Activated CD4-positive, alpha-beta T cell treated with anti-CD3 and anti-CD28 coated beads for 36 hours (primary cell): ENCODE measurements at regions not wholly inside any gene's neighbourhood (a gene's known extent, or its start where the extent isn't known, plus 50 kb on each side); places are given as distances from the start of the nearest gene placed in this dataset.

Experiments used
- ATAC-seq: fragments of 200-7000 bp; cut with Tn5 transposase; one replicate; pipeline ENCODE4 v1.10.0; 2021; ENCODE audit warnings: mild to moderate bottlenecking, moderate library complexity
- CTCF ChIA-PET: fragments of 350-600 bp; sonication (Branson Sonifier 250); formaldehyde crosslinking; loops from one replicate; lab custom pipeline; 2021; ENCODE audit warnings: antibody characterized with exemption; lab: Charles Lee
- POLR2A ChIA-PET: fragments of 350-600 bp; sonication (Branson Sonifier 250); formaldehyde crosslinking; loops from one replicate; lab custom pipeline; 2021; ENCODE audit warnings: antibody characterized with exemption, inconsistent platforms; lab: Charles Lee
- DNase-seq: peaks from one replicate; pipeline ENCODE4 v3.0.0-alpha.2; 2020
- H3K27ac Mint-ChIP-seq: one replicate; pipeline ENCODE4 v1.8.0; 2021; ENCODE audit warnings: mixed read lengths
- H3K27me3 Mint-ChIP-seq: one replicate; pipeline ENCODE4 v1.8.0; 2021; ENCODE audit warnings: mixed read lengths
- H3K36me3 Mint-ChIP-seq: one replicate; pipeline ENCODE4 v1.8.0; 2021; ENCODE audit warnings: low read depth, mixed read lengths
- H3K4me1 Mint-ChIP-seq: one replicate; pipeline ENCODE4 v1.8.0; 2021; ENCODE audit warnings: mixed read lengths
- H3K4me3 Mint-ChIP-seq: one replicate; pipeline ENCODE4 v1.8.0; 2021; ENCODE audit warnings: mild to moderate bottlenecking, moderate library complexity, mixed read lengths
- H3K9me3 Mint-ChIP-seq: one replicate; pipeline ENCODE4 v1.8.0; 2021; ENCODE audit warnings: low read depth, mixed read lengths
- intact Hi-C, 2 experiments: fragments of 100-400 bp; cut with DNase I in 1 of 2; cut with micrococcal nuclease in 1 of 2; formaldehyde crosslinking; loops; one replicate each; pipeline versions ENCODE4 v1.14.2 to v1.15.1; 2022 to 2024; cut with DNase I, micrococcal nuclease

DNA sequence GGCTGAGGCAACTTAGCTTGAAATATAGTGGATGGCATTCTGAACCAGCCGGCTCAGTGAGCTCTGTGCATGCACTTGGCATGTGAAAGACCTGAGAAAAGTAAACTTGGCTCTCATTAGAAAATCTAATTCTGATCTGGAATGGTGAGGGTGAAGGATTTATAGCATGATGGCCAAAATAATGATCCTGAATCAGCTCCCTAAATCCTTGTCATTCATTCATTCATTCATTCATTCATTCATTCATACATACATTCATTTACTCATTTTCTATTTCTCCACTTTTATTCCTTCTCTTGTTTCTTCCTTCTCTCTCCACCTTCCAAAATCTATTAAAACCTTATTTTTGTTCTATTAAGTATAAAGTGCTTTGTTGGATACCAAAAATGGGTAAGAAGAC is 681.1 kb downstream of the DHX35 start:
- Mint-ChIP-seq H3K4me3 (no peak overlapping the region), H3K36me3 (no peaks in the 10 kb centered on the region), H3K27ac (no peak overlapping the region), H3K27me3 (no peaks in the 10 kb centered on the region), H3K4me1 (no peaks in the 10 kb centered on the region), H3K9me3 (no peaks in the 10 kb centered on the region)
- ChIA-PET CTCF (no interaction called here), POLR2A (no interaction called here)
- no peak for DNase-seq
- ATAC-seq, result no peak
- intact Hi-C loops, result no loop called here

GRCh38 chr20:39641423-39641822 is 679.3 kb downstream of the DHX35 start:
- Mint-ChIP-seq H3K4me3 (no peak overlapping the region), H3K36me3 (no peaks in the 10 kb centered on the region), H3K9me3 (no peaks in the 10 kb centered on the region), H3K4me1 (no peaks in the 10 kb centered on the region), H3K27me3 (peaks cover 2% of the 10 kb centered on the region), H3K27ac (no peak overlapping the region)
- DNase-seq, result no peak
- CTCF ChIA-PET, result no interaction called here
- ATAC-seq, result no peak
- intact Hi-C loops, result no loop called here
- POLR2A ChIA-PET, result no interaction called here

GRCh38 chr20:39640147-39640546 is 678.0 kb downstream of the DHX35 start:
- Mint-ChIP-seq H3K4me1 (no peaks in the 10 kb centered on the region), H3K27me3 (peaks cover 2% of the 10 kb centered on the region), H3K9me3 (no peaks in the 10 kb centered on the region), H3K36me3 (no peaks in the 10 kb centered on the region), H3K4me3 (no peak overlapping the region), H3K27ac (no peak overlapping the region)
- POLR2A ChIA-PET, result no interaction called here
- intact Hi-C loops, result no loop called here
- CTCF ChIA-PET, result no interaction called here
- no peak for DNase-seq
- ATAC-seq, result no peak

- ChIA-PET CTCF (no interaction called here), POLR2A (no interaction called here)
- Mint-ChIP-seq H3K27ac (no peak overlapping the region), H3K9me3 (no peaks in the 10 kb centered on the region), H3K4me1 (no peaks in the 10 kb centered on the region), H3K27me3 (peaks cover 2% of the 10 kb centered on the region), H3K4me3 (no peak overlapping the region), H3K36me3 (no peaks in the 10 kb centered on the region)
- intact Hi-C loops, result no loop called here
- DNase-seq (no peak), ATAC-seq (no peak)
Observed at GRCh38 chr20:39638731-39639130, 676.6 kb downstream of the DHX35 start.

GRCh38 chr20:39633689-39634088 is 671.5 kb downstream of the DHX35 start:
- no peak overlapping the region for H3K4me3 Mint-ChIP-seq
- H3K36me3 Mint-ChIP-seq, result no peaks in the 10 kb centered on the region
- CTCF ChIA-PET, result no interaction called here

GRCh38 chr20:39632757-39633156 is 670.6 kb downstream of the DHX35 start:
- ATAC-seq (no peak), DNase-seq (no peak)
- CTCF ChIA-PET, result no interaction called here
- Mint-ChIP-seq H3K27me3 (peaks cover 4% of the 10 kb centered on the region), H3K4me1 (no peaks in the 10 kb centered on the region), H3K27ac (no peak overlapping the region), H3K36me3 (no peaks in the 10 kb centered on the region), H3K9me3 (no peaks in the 10 kb centered on the region), H3K4me3 (no peak overlapping the region)
- intact Hi-C loops, result no loop called here
- POLR2A ChIA-PET, result no interaction called here

More at GRCh38 chr20:39633689-39634088, 671.5 kb downstream of the DHX35 start:
- POLR2A ChIA-PET, result no interaction called here
- Mint-ChIP-seq H3K4me1 (no peaks in the 10 kb centered on the region), H3K27ac (no peak overlapping the region), H3K9me3 (no peaks in the 10 kb centered on the region), H3K27me3 (peaks cover 4% of the 10 kb centered on the region)
- no peak for ATAC-seq
- intact Hi-C loops, result no loop called here
- DNase-seq, result no peak

DNA sequence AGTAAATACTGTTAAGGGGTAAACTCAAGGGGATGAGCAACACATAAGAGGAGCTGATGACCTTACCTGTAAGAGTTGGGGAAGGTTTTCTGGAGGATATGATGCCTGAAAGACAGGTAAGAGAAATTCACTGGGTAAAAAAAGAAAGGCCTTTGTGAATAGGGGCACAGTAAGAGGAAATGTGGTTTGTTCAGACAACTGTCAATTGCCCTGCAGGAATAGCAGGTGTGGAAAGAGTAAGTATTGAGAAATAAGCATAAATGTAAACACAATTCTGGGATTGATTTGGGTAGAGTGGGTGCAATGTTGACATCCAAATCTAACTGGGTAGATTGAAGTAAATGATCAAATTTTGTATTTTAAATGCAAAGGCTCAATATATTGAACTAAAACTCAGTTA is 670.0 kb downstream of the DHX35 start:
- ChIA-PET POLR2A (no interaction called here), CTCF (no interaction called here)
- intact Hi-C loops, result no loop called here
- ATAC-seq, result no peak
- H3K27me3 Mint-ChIP-seq, result peaks cover 2% of the 10 kb centered on the region
- no peaks in the 10 kb centered on the region for H3K36me3 Mint-ChIP-seq
- H3K27ac Mint-ChIP-seq, result no peak overlapping the region
- H3K4me3 Mint-ChIP-seq, result no peak overlapping the region
- no peaks in the 10 kb centered on the region for H3K9me3 Mint-ChIP-seq
- H3K4me1 Mint-ChIP-seq, result no peaks in the 10 kb centered on the region
- DNase-seq, result no peak

DNA sequence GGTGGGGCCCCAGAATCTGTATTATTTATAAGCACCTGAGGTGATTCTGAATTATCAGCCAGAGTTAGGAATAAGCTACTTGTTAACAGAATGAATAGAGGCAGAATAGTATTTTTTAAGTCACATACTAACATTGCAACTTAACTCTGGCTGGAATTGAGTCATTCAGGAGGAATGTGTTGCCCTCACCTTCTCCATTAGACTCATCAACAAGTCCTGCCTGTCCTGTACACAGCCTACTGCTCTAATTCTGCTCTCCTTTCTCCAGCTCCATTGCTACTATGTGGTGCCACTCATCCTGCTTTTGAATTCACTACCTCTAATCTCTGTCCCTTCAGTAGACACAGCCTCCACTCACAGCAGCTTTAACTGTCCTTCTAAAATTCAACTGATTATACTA is 669.4 kb downstream of the DHX35 start:
- no peak overlapping the region for H3K4me3 Mint-ChIP-seq
- no peak for DNase-seq
- intact Hi-C loops, result no loop called here
- H3K36me3 Mint-ChIP-seq, result no peaks in the 10 kb centered on the region
- ATAC-seq, result no peak
- H3K4me1 Mint-ChIP-seq, result no peaks in the 10 kb centered on the region
- no peaks in the 10 kb centered on the region for H3K9me3 Mint-ChIP-seq
- no peak overlapping the region for H3K27ac Mint-ChIP-seq
- POLR2A ChIA-PET, result no interaction called here
- CTCF ChIA-PET, result no interaction called here
- peaks cover 2% of the 10 kb centered on the region for H3K27me3 Mint-ChIP-seq

- Mint-ChIP-seq H3K27me3 (peaks cover 4% of the 10 kb centered on the region), H3K36me3 (no peaks in the 10 kb centered on the region), H3K9me3 (no peaks in the 10 kb centered on the region), H3K27ac (no peak overlapping the region), H3K4me3 (no peak overlapping the region), H3K4me1 (no peaks in the 10 kb centered on the region)
- ChIA-PET POLR2A (no interaction called here), CTCF (no interaction called here)
- ATAC-seq (no peak), DNase-seq (no peak)
- intact Hi-C loops, result no loop called here
Observed at GRCh38 chr20:39630215-39630908, 668.2 kb downstream of the DHX35 start.

DNA sequence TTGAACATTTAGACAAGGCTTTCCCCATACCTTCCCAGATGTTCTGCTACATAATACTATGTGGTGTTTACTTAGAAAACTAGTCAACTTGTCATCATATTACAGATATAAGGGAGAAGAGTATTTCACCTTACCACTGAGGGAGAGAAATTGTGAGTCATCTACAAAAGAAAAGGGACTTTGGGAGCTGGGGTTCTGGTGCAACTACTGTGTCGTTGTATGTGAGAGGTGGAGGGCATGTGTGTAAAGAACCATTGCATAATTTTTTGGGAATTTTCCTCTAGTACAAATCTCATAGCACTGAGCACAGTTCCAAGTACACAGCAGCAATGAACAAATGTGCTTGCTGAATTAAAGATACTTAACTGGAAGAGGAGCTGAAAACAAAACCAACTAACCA is 665.6 kb downstream of the DHX35 start:
- Mint-ChIP-seq H3K4me1 (no peaks in the 10 kb centered on the region), H3K4me3 (no peak overlapping the region), H3K27me3 (peaks cover 4% of the 10 kb centered on the region), H3K36me3 (no peaks in the 10 kb centered on the region), H3K9me3 (no peaks in the 10 kb centered on the region), H3K27ac (no peak overlapping the region)
- intact Hi-C loops, result no loop called here
- CTCF ChIA-PET, result interaction anchor here (0.7 kb wide), 1 partner anchor 17 kb away, joined by 3 read pairs; no protein-coding TSS in a partner anchor
- DNase-seq (no peak), ATAC-seq (no peak)
- POLR2A ChIA-PET, result no interaction called here

- Mint-ChIP-seq H3K4me1 (no peaks in the 10 kb centered on the region), H3K27ac (no peak overlapping the region), H3K4me3 (no peak overlapping the region), H3K9me3 (peaks cover 1% of the 10 kb centered on the region), H3K27me3 (peaks cover 2% of the 10 kb centered on the region), H3K36me3 (no peaks in the 10 kb centered on the region)
- intact Hi-C loops, result no loop called here
- ChIA-PET POLR2A (no interaction called here), CTCF (no interaction called here)
- no peak for DNase-seq
- ATAC-seq, result no peak
Observed at GRCh38 chr20:39624316-39624715, 662.2 kb downstream of the DHX35 start.

DNA sequence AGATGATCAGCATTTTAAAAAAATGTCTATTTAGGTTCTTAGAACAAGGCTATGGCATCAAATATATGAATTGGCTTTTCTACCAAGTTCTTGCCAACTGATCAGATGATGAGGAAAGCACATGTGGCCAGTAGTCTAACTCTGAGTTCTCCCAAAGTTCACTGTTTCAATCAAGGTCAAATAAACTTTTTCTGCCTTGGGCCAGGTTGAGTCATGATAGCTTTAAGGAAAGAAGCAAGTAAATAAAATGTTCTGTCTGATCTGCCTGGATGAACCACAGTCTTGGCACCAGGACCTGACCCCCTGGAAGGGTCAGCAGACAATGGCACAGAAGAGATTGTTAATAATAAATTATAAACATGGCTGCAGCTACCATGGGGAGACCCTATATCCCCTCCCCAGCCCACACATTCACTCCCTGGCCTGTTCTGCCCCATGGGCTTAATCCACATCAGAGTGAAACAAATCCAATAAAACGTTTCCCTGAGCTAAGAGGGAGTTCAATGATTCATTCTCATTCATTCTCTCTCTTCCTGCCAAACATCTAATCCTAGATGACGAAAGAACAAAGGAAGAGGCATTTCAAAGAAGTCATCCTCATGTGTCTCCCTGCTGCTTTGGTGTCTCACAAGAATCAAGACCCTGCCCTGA is 661.6 kb downstream of the DHX35 start:
- Mint-ChIP-seq H3K27ac (no peak overlapping the region), H3K9me3 (peaks cover 1% of the 10 kb centered on the region), H3K4me1 (no peaks in the 10 kb centered on the region), H3K4me3 (no peak overlapping the region), H3K27me3 (peaks cover 2% of the 10 kb centered on the region), H3K36me3 (no peaks in the 10 kb centered on the region)
- intact Hi-C loops, result no loop called here
- POLR2A ChIA-PET, result no interaction called here
- ATAC-seq, result no peak
- CTCF ChIA-PET, result no interaction called here
- no peak for DNase-seq
